ENCODE measurements at regions not wholly inside any gene's neighbourhood (a gene's known extent, or its start where the extent isn't known, plus 50 kb on each side); places are given as distances from the start of the nearest gene placed in this dataset.

- no peaks in the 10 kb centered on the region for H4K20me1 ChIP-seq (replicated peaks; ENCODE audit: control insufficient read depth, insufficient read depth, low read length)
- no peaks in the 10 kb centered on the region for H3K79me2 ChIP-seq (ENCODE audit: control insufficient read depth, insufficient read depth, low read length)
- WGBS (ENCODE audit: insufficient coverage, low coverage, missing lambda C conversion rate), result 0% methylated on average over 1 of the region's 1 CpG
- no peaks in the 10 kb centered on the region for H3K36me3 ChIP-seq (ENCODE audit: control insufficient read depth, insufficient read depth, low read length)
- ChIA-PET POLR2A (no interaction called here), CTCF (ENCODE audit: low intra/inter-chr PET ratio) (no interaction called here)
- H3K27ac ChIP-seq (ENCODE audit: extremely low read depth, low read depth, low read length), result no peak overlapping the region
- in situ Hi-C loops (cut with MboI), result no loop called here
- FAIRE-seq (no peak), DNase-seq (ENCODE audit: extremely low read depth in 1 of 4, low spot score in 3 of 4) (no peak), ATAC-seq (no peak)
- H3K9me3 ChIP-seq (replicated peaks; ENCODE audit: control insufficient read depth, insufficient read depth, low read depth, low read length), result no peaks in the 10 kb centered on the region; the same call in 1 of the 2 replicates
- intact Hi-C loops (cut with micrococcal nuclease), result no loop called here
- H3K4me3 ChIP-seq, result no peak overlapping the region
- H3K4me2 ChIP-seq (ENCODE audit: insufficient read depth, low read length), result no peak overlapping the region
- H3K9me1 ChIP-seq (ENCODE audit: control insufficient read depth, insufficient read depth, low read length), result no peaks in the 10 kb centered on the region
- no peak overlapping the region for H2AFZ ChIP-seq (ENCODE audit: low read depth, low read length)
- TF ChIP-seq ZNF707 (CRISPR knock-in tag; conservative IDR thresholded peaks at IDR 0.05) (no peak), NCOA4 (IDR thresholded peaks at IDR 0.05; ENCODE audit: partially characterized antibody) (no peak), KDM2B (CRISPR knock-in tag; IDR thresholded peaks at IDR 0.05) (no peak), CHCHD3 (CRISPR knock-in tag; IDR thresholded peaks at IDR 0.05) (no peak), JUN (IDR thresholded peaks at IDR 0.05; ENCODE audit: borderline replicate concordance, low read depth, low read length) (no peak), JUN (CRISPR knock-in tag; IDR thresholded peaks at IDR 0.05; ENCODE audit: borderline replicate concordance) (no peak), TEAD2 (tag; IDR thresholded peaks at IDR 0.05) (no peak), ZNF3 (CRISPR knock-in tag; IDR thresholded peaks at IDR 0.05) (no peak), ZFP1 (CRISPR knock-in tag; IDR thresholded peaks at IDR 0.05) (no peak), CBX3 (IDR thresholded peaks at IDR 0.05; ENCODE audit: borderline replicate concordance in 1 of 2, low read length in 2 of 2) (no peak), ZNF384 (IDR thresholded peaks at IDR 0.05; ENCODE audit: low read depth, low read length) (no peak), TRIM24 (IDR thresholded peaks at IDR 0.05) (no peak)
- H3K4me1 ChIP-seq (replicated peaks in 1 of 2; ENCODE audit: control insufficient read depth in 2 of 2, insufficient read depth in 2 of 2, low read length in 2 of 2), result no peaks in the 10 kb centered on the region
- H3K9ac ChIP-seq (ENCODE audit: insufficient read depth in 1 of 2, low read depth in 2 of 2, low read length in 2 of 2), result no peak overlapping the region
- BruUV-seq (replicated peaks), result no TSS peak
- 0 out of 5 replicates have a peak, but pooled peaks cover 0 to 4% of the 10 kb centered on the region in 2 experiments for H3K27me3 ChIP-seq (ENCODE audit: control insufficient read depth in 2 of 2, insufficient read depth in 2 of 2, low read length in 2 of 2)
These were observed 331.6 kb downstream of the TXNL1 start for GRCh38 chr18:56306797-56307196.
